Psoas muscle (tissue), 7 donors: ENCODE measurements at regions not wholly inside any gene's neighbourhood (a gene's known extent, or its start where the extent isn't known, plus 50 kb on each side); places are given as distances from the start of the nearest gene placed in this dataset.

Source experiments
- ATAC-seq, 4 donors: fragments of 200-7000 bp; cut with Tn5 transposase; one replicate each; pipeline ENCODE4 v1.9.1; 2020; ENCODE audit warnings: moderate library complexity in 3 of 4, mild to moderate bottlenecking in 2 of 4
- DNase-seq, 2 donors: peaks; one replicate each; pipeline ENCODE4 v3.0.0-alpha.2; 2020
- H3K27ac ChIP-seq: fragments of 200-600 bp; one replicate; pipeline ENCODE4 v1.8.0; 2022
- H3K27me3 ChIP-seq, 3 donors: fragments of 200-600 bp in 1 of 3; one replicate each; pipeline versions ENCODE4 v1.6.1 to v1.8.0; 2013 to 2022; ENCODE audit warnings: low read length in 2 of 3, mild to moderate bottlenecking in 2 of 3, moderate library complexity in 1 of 3; ENCODE audit not compliant: insufficient read depth in 3 of 3
- H3K36me3 ChIP-seq, 2 donors: fragments of 200-600 bp in 1 of 2; one replicate each; pipeline versions ENCODE4 v1.6.1 to v1.8.0; 2013 to 2022; ENCODE audit warnings: low read depth in 1 of 2, mild to moderate bottlenecking in 1 of 2, moderate library complexity in 1 of 2; ENCODE audit not compliant: insufficient read depth in 1 of 2
- H3K4me1 ChIP-seq: fragments of 200-600 bp; one replicate; pipeline ENCODE4 v1.8.0; 2022
- H3K4me3 ChIP-seq: fragments of 200-600 bp; one replicate; pipeline ENCODE4 v1.8.0; 2022; ENCODE audit warnings: mild to moderate bottlenecking
- H3K9me3 ChIP-seq: fragments of 200-600 bp; one replicate; pipeline ENCODE4 v1.8.0; 2022
- CTCF ChIP-seq: fragments of 200-600 bp; IDR thresholded peaks from one replicate; pipeline ENCODE4 v1.8.0; 2022; ENCODE audit warnings: antibody characterized with exemption
- WGBS, 3 donors: extraction: QIAGEN DNeasy Blood & Tissue Kit; methylation state at CpG; one replicate each; pipeline versions ENCODE4 v1.1.6 to v1.1.7; 2013; 5-methylcytosine and 5-hydroxymethylcytosine counted together
- intact Hi-C, 2 donors: fragments of 100-400 bp; cut with DNase I; formaldehyde crosslinking; loops; one replicate each; pipeline versions ENCODE4 v1.11.0 to v1.14.2; 2022
- donor health status: healthy with polysubstance abuse.
- donor health status: DM: no; HTN: no; CAD: no; lungs with moderate emphysema.
- donor health status: Bipolar disorder and iron deficiency.
- donor health status: healthy.
- donor health status: DM: yes; HTN: yes; CAD: no.
- donor health status: DM: no; HTN: no; CAD: no.
- donor health status: DM: yes; HTN: yes; CAD: no.

GRCh38 chr14:96723946-96724345 lies 73.2 kb upstream of the VRK1 start:
- H3K27ac ChIP-seq = no peak overlapping the region
- peaks cover 0 to 6% (median 0%) of the 10 kb centered on the region in 3 donors for H3K27me3 ChIP-seq
- intact Hi-C loops = no loop called here
- H3K4me1 ChIP-seq = no peaks in the 10 kb centered on the region
- TF ChIP-seq CTCF = no peak
- no peak for DNase-seq
- H3K9me3 ChIP-seq = no peaks in the 10 kb centered on the region
- no peaks in the 10 kb centered on the region for H3K36me3 ChIP-seq
- 79 to 84% (median 80%) methylated on average over 10 of the region's 10 CpGs for WGBS, 3 donors
- ATAC-seq = no peak
- no peak overlapping the region for H3K4me3 ChIP-seq

- H3K4me1 ChIP-seq = no peaks in the 10 kb centered on the region
- TF ChIP-seq CTCF = no peak
- DNase-seq = no peak
- no peaks in the 10 kb centered on the region for H3K36me3 ChIP-seq
- intact Hi-C loops = no loop called here
- 87 to 90% (median 89%) methylated on average over 8 of the region's 8 CpGs for WGBS, 3 donors
- H3K27ac ChIP-seq = no peak overlapping the region
- H3K27me3 ChIP-seq = peaks cover 0 to 6% (median 0%) of the 10 kb centered on the region in 3 donors
- no peak overlapping the region for H3K4me3 ChIP-seq
- H3K9me3 ChIP-seq = no peaks in the 10 kb centered on the region
- no peak for ATAC-seq
Observed at GRCh38 chr14:96725232-96725631, 72.0 kb upstream of the VRK1 start.

- TF ChIP-seq CTCF = no peak
- no peak for ATAC-seq
- Histone ChIP-seq H3K36me3 (no peaks in the 10 kb centered on the region), H3K27ac (no peak overlapping the region), H3K4me3 (no peak overlapping the region), H3K27me3 (peaks cover 0 to 6% (median 4%) of the 10 kb centered on the region in 3 donors), H3K4me1 (no peaks in the 10 kb centered on the region), H3K9me3 (no peaks in the 10 kb centered on the region)
- 56 to 89% (median 65%) methylated on average over 2 of the region's 2 CpGs for WGBS, 3 donors
- intact Hi-C loops = no loop called here
- no peak for DNase-seq
Observed at GRCh38 chr14:96727073-96727472, 70.1 kb upstream of the VRK1 start.

- Histone ChIP-seq H3K9me3 (no peaks in the 10 kb centered on the region), H3K27me3 (peaks cover 0 to 6% (median 4%) of the 10 kb centered on the region in 3 donors), H3K36me3 (no peaks in the 10 kb centered on the region), H3K4me3 (no peak overlapping the region), H3K27ac (no peak overlapping the region), H3K4me1 (no peaks in the 10 kb centered on the region)
- intact Hi-C loops = no loop called here
- no peak for DNase-seq
- no peak for ATAC-seq
- 45 to 56% (median 46%) methylated on average over 3 of the region's 3 CpGs for WGBS, 3 donors
- no peak for TF ChIP-seq CTCF
Observed at GRCh38 chr14:96727491-96727890, 69.7 kb upstream of the VRK1 start.

GRCh38 chr14:96727980-96728717 lies 69.0 kb upstream of the VRK1 start:
- H3K27ac ChIP-seq = no peak overlapping the region
- no peak overlapping the region for H3K4me3 ChIP-seq
- DNase-seq (no peak), ATAC-seq (no peak)
- no peak for TF ChIP-seq CTCF
- H3K27me3 ChIP-seq = peaks cover 0 to 6% (median 4%) of the 10 kb centered on the region in 3 donors
- WGBS, 3 donors = 68 to 79% (median 77%) methylated on average over 11 of the region's 11 CpGs
- no peaks in the 10 kb centered on the region for H3K4me1 ChIP-seq
- no peaks in the 10 kb centered on the region for H3K36me3 ChIP-seq
- intact Hi-C loops = no loop called here
- H3K9me3 ChIP-seq = no peaks in the 10 kb centered on the region
